Activated T-cell treated with anti-CD3 and anti-CD28 coated beads, Interleukin-2, amount 50 U/mL, for 72 hours (primary cell): ENCODE measurements at regions not wholly inside any gene's neighbourhood (a gene's known extent, or its start where the extent isn't known, plus 50 kb on each side); places are given as distances from the start of the nearest gene placed in this dataset.
"Not testable (repeated sequence)": the region's sequence is repeated elsewhere in the genome, so short reads cannot be mapped to it uniquely, and the experiment has no call there.

Source experiments
- ATAC-seq, 2 donors: fragments of 150-1000 bp; cut with Tn5 transposase; replicated peaks in 1 of 2; 2 replicates each; pipeline ENCODE4 v1.10.0; 2021; ENCODE audit warnings: moderate library complexity in 2 of 2, mild to moderate bottlenecking in 1 of 2
- DNase-seq, 2 donors: peaks; one replicate each; pipeline ENCODE4 v3.0.0; 2021 to 2022; ENCODE audit warnings: mixed read lengths in 1 of 2
- H3K27ac Mint-ChIP-seq: one replicate; pipeline ENCODE4 v1.8.0; 2022; ENCODE audit warnings: mild to moderate bottlenecking, moderate library complexity, mixed read lengths
- H3K27me3 Mint-ChIP-seq: one replicate; pipeline ENCODE4 v1.8.0; 2022; ENCODE audit warnings: low read depth, mixed read lengths
- H3K36me3 Mint-ChIP-seq, 2 donors: one replicate each; pipeline ENCODE4 v1.8.0; 2022; ENCODE audit warnings: mixed read lengths in 2 of 2, mild to moderate bottlenecking in 1 of 2; ENCODE audit not compliant: insufficient read depth in 2 of 2
- H3K4me1 Mint-ChIP-seq: one replicate; pipeline ENCODE4 v1.8.0; 2022; ENCODE audit warnings: low read depth, mixed read lengths
- H3K4me3 Mint-ChIP-seq, 2 donors: one replicate each; pipeline ENCODE4 v1.8.0; 2022; ENCODE audit warnings: mild to moderate bottlenecking in 2 of 2, mixed read lengths in 2 of 2, moderate library complexity in 2 of 2
- H3K9me3 Mint-ChIP-seq, 2 donors: one replicate each; pipeline ENCODE4 v1.8.0; 2022; ENCODE audit warnings: mixed read lengths in 2 of 2

- Mint-ChIP-seq H3K4me1 (no peaks in the 10 kb centered on the region), H3K36me3 (no peaks in the 10 kb centered on the region), H3K9me3 (peaks cover 0 to 2% of the 10 kb centered on the region in 2 donors), H3K4me3 (no peak overlapping the region), H3K27ac (no peak overlapping the region), H3K27me3 (no peaks in the 10 kb centered on the region)
- no peak for DNase-seq
- ATAC-seq, result no peak
Observed at GRCh38 chr2:190005513-190005912, 57.0 kb downstream of the MSTN start.

DNA sequence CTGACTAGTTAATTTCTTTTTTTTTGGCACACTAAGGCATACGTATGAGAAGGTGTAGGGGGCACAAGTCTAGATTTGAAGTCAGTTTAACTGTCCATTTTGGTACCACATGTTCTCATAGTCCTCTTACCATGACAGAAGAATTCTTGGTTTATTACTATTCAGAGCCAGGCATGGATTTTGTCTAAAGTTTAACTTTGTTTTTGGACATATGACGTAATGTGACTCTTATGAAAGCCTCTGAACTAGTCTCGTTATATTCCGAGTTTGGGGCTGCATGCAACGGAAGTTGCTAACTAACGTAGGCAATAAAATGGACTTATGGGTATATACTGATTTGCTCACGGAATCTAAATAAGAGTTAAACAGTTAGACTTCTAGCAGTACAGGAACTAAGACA lies 62.9 kb downstream of the MSTN start:
- no peak for DNase-seq
- Mint-ChIP-seq H3K9me3 (peaks cover 3 to 13% of the 10 kb centered on the region in 2 donors), H3K4me3 (no peak overlapping the region), H3K36me3 (peaks cover 2 to 4% of the 10 kb centered on the region in 2 donors), H3K4me1 (no peaks in the 10 kb centered on the region), H3K27me3 (peaks cover 6% of the 10 kb centered on the region), H3K27ac (no peak overlapping the region)
- no peak for ATAC-seq

DNA sequence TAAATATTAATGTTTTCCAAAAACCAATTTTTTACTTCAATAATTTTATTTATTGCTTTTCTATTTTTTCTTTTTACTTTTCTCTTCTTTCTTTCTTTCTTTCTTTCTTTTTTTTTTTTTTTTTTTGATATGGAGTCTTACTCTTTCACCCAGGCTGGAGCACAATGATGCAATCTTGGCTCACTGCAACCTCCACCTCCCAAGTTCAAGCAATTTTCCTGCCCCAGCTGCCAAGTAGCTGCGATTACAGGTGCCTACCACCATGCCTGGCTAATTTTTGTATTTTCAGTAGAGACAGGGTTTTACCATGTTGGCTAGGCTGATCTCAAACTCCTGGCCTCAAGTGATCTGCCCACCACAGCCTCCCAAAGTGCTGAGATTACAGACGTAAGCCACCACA lies 63.9 kb downstream of the MSTN start:
- not testable (repeated sequence) for H3K27me3 Mint-ChIP-seq, H3K36me3 Mint-ChIP-seq, H3K27ac Mint-ChIP-seq, ATAC-seq, H3K4me1 Mint-ChIP-seq, H3K4me3 Mint-ChIP-seq, DNase-seq
- H3K9me3 Mint-ChIP-seq, result peaks cover 4 to 13% of the 10 kb centered on the region in 2 donors

DNA sequence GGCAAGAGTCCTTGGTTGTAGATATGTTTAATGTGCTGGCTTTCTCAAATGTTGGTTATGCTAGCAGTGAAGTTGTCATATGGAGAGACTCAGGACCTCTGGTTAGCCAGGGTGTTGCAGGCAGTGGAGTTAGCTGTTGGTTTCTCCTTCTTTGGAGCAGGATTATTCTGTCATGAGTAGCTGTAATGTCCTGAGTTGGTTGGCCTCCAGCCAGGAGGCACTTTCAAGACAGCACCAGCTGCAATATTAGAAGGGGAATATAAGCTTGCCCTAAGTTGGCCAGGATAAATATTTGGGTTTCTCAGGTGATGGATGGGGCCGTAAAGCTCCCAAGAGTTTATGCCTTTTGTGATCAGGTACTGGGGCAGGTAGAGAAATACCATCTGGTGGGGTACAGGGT lies 65.5 kb downstream of the MSTN start:
- no peaks in the 10 kb centered on the region for H3K4me1 Mint-ChIP-seq
- H3K27me3 Mint-ChIP-seq, result peaks cover 6% of the 10 kb centered on the region
- H3K9me3 Mint-ChIP-seq, result peaks cover 8 to 12% of the 10 kb centered on the region in 2 donors
- no peak overlapping the region for H3K27ac Mint-ChIP-seq
- no peak for DNase-seq
- ATAC-seq, result no peak
- peaks cover 2 to 4% of the 10 kb centered on the region in 2 donors for H3K36me3 Mint-ChIP-seq
- no peak overlapping the region for H3K4me3 Mint-ChIP-seq

- H3K27me3 Mint-ChIP-seq, result peaks cover 6% of the 10 kb centered on the region
- H3K4me1 Mint-ChIP-seq, result no peaks in the 10 kb centered on the region
- H3K27ac Mint-ChIP-seq, result no peak overlapping the region
- H3K36me3 Mint-ChIP-seq, result peaks cover 2 to 4% of the 10 kb centered on the region in 2 donors
- peaks cover 8 to 12% of the 10 kb centered on the region in 2 donors for H3K9me3 Mint-ChIP-seq
- ATAC-seq (no peak), DNase-seq (no peak)
- no peak overlapping the region for H3K4me3 Mint-ChIP-seq
Observed at GRCh38 chr2:189995679-189996078, 66.8 kb downstream of the MSTN start.

DNA sequence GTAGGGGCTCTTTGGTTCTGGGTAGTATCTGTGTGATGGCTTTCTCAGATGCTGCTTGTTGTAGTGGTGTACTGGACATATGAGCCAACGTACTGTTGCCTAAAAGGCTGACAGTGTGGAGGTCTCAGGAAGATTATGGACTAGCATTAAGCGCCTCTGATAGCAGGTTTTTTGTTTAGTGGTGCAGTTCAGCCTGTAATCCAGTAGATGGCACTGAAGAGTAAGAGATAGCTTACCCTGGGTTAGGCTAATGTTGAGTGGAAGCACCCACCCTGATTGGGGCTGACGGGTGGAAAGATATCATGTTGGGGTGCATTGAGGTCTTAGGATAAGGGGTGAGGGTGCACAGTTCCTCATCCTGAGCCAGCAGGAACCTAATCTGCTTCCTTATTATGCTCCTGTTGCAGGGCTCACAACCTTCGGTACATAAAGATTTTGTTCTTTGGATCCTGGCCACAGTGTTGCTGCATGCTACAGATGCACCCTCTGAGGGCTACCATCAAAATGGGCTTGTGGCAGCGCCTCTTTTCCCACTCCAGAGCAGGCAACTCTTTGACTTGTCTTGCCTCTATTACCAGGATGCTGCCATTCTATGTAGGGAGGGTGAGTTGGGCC lies 79.6 kb downstream of the MSTN start:
- Mint-ChIP-seq H3K9me3 (peaks cover 13 to 15% of the 10 kb centered on the region in 2 donors), H3K4me3 (no peak overlapping the region), H3K27me3 (no peaks in the 10 kb centered on the region), H3K27ac (no peak overlapping the region), H3K4me1 (no peaks in the 10 kb centered on the region), H3K36me3 (peaks cover 5 to 8% of the 10 kb centered on the region in 2 donors)
- ATAC-seq, result peak in 1 of 2 donors; percentile 31
- peak in 1 of 2 donors; percentile 2 for DNase-seq

DNA sequence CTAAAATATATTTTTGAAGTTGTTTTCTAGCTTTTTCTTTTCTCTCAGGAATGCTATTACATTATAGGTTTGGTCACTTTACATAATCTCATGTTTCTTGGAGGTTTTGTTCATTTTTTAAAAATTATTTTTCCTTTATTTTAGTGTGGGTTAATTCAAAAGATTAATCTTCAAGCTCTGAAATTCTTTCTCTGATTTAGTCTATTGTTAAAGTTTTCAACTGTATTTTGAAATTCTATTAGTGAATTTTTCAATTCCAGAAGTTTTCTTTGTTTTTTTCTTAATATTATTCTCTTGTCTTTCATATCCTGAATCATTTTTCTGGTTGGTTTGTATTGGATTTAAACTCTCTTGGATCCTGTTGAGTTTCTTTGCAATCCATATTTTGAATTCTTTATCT lies 80.4 kb downstream of the MSTN start:
- ATAC-seq, result no peak
- Mint-ChIP-seq H3K4me1 (no peaks in the 10 kb centered on the region), H3K36me3 (peaks cover 5 to 8% of the 10 kb centered on the region in 2 donors), H3K27me3 (no peaks in the 10 kb centered on the region), H3K27ac (no peak overlapping the region), H3K9me3 (peaks cover 11 to 15% of the 10 kb centered on the region in 2 donors), H3K4me3 (no peak overlapping the region)
- no peak for DNase-seq

- H3K4me3 Mint-ChIP-seq, ATAC-seq, H3K9me3 Mint-ChIP-seq, H3K27me3 Mint-ChIP-seq, H3K4me1 Mint-ChIP-seq, H3K36me3 Mint-ChIP-seq, H3K27ac Mint-ChIP-seq, DNase-seq: not testable (repeated sequence)
Observed at GRCh38 chr2:189976488-189976887, 86.0 kb downstream of the MSTN start.

- ATAC-seq (no peak), DNase-seq (no peak)
- no peak overlapping the region for H3K4me3 Mint-ChIP-seq
- H3K36me3 Mint-ChIP-seq, result no peaks in the 10 kb centered on the region
- no peaks in the 10 kb centered on the region for H3K4me1 Mint-ChIP-seq
- no peak overlapping the region for H3K27ac Mint-ChIP-seq
- no peaks in the 10 kb centered on the region for H3K9me3 Mint-ChIP-seq
- no peaks in the 10 kb centered on the region for H3K27me3 Mint-ChIP-seq
Observed at GRCh38 chr2:189960346-189960745, 102.2 kb downstream of the MSTN start.

GRCh38 chr2:189959450-189959849 lies 103.1 kb downstream of the MSTN start:
- no peak overlapping the region for H3K27ac Mint-ChIP-seq
- no peaks in the 10 kb centered on the region for H3K4me1 Mint-ChIP-seq
- H3K27me3 Mint-ChIP-seq, result no peaks in the 10 kb centered on the region
- ATAC-seq, result no peak
- H3K9me3 Mint-ChIP-seq, result no peaks in the 10 kb centered on the region
- DNase-seq, result no peak
- H3K36me3 Mint-ChIP-seq, result no peaks in the 10 kb centered on the region
- H3K4me3 Mint-ChIP-seq, result no peak overlapping the region

DNA sequence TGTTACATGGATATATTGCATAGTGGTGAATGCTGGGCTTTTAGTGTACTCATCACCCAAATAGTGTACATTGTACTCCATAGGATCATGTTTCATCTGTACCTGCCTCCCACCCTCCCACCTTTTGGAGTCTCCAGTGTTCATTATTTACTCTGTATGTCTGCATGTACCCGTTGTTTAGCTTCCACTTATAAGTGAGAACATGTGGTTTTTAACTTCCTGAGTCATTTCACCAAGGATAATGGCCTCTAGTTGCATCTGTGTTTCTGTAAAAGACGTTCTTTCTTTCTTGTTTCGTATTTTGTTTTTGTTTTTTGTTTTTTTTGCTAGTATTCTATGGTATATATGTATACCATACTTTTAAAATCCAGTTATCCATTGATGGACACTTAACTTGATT lies 107.5 kb downstream of the MSTN start:
- Mint-ChIP-seq H3K27me3 (no peaks in the 10 kb centered on the region), H3K4me3 (no peak overlapping the region), H3K36me3 (no peaks in the 10 kb centered on the region), H3K4me1 (no peaks in the 10 kb centered on the region), H3K27ac (no peak overlapping the region), H3K9me3 (peaks cover 0 to 2% of the 10 kb centered on the region in 2 donors)
- no peak for DNase-seq
- ATAC-seq, result no peak

DNA sequence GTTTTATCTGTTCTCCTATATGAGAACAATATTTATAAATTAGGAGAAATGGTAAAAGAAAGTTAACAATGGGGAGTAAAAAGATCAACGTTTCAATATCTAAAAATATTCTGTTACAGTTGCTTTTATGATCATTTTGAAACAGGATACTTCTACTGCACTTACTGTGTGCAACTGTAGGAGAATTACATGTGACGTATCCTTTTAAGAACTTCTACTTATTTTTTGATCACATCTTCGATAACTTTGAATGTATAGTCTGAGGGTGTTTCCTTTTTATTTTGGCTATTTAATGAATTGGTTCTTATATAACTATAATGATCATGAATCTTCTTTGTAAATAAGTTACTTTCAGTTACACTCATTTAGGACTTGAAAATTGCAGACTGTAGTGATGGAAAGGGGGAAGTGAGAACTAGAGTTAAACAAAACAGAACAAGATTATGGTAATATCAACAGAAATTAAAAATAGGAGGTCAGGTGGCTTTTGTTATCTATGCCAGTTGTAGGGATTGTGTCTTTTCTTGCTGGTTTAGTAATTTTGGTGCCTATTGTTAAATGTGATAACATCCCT lies 109.9 kb downstream of the MSTN start:
- DNase-seq (no peak), ATAC-seq (no peak)
- H3K9me3 Mint-ChIP-seq, result peaks cover 0 to 2% of the 10 kb centered on the region in 2 donors
- no peaks in the 10 kb centered on the region for H3K27me3 Mint-ChIP-seq
- no peak overlapping the region for H3K27ac Mint-ChIP-seq
- H3K4me1 Mint-ChIP-seq, result no peaks in the 10 kb centered on the region
- H3K4me3 Mint-ChIP-seq, result no peak overlapping the region
- H3K36me3 Mint-ChIP-seq, result no peaks in the 10 kb centered on the region

DNA sequence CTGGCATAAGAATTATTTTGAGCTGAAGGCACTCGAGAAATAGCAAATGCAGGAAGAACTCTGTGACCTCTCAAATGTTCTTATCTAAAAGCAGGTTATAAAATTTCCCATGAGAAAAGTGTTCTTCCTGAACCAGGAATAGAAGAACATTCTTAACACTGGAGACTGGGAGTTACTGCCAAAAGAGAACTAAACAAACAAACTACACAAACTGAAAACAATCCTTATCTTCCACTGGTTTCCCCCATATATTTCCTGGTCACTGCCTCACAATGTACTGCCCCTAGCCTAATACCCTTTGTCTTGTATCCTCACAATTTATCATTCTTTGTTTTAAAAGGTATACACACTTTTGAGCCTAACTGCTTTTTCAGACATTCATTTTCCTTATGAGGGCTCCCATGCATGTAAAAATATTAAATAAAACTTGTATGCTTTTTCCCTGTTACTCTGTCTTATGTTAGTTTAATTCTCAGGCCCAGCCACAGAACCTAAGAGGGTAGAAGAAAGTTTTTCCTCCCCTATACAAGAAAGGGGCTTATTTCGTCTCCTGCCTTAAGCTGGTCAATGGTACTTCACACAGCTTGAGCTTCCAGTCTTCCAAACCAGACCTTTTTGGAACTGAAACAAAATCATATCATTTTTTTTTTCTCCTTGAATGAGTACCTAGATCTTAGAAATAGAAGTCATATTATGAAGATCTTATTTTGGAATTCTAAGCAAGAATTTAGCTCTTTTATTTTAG lies 110.6 kb downstream of the MSTN start:
- peaks cover 0 to 2% of the 10 kb centered on the region in 2 donors for H3K9me3 Mint-ChIP-seq
- H3K36me3 Mint-ChIP-seq, result no peaks in the 10 kb centered on the region
- ATAC-seq (no peak), DNase-seq (no peak)
- H3K27ac Mint-ChIP-seq, result no peak overlapping the region
- no peaks in the 10 kb centered on the region for H3K4me1 Mint-ChIP-seq
- no peak overlapping the region for H3K4me3 Mint-ChIP-seq
- no peaks in the 10 kb centered on the region for H3K27me3 Mint-ChIP-seq
